CD4-positive, CD25-positive, alpha-beta regulatory T cell (primary cell): ENCODE measurements at regions not wholly inside any gene's neighbourhood (a gene's known extent, or its start where the extent isn't known, plus 50 kb on each side); places are given as distances from the start of the nearest gene placed in this dataset.
A peak's percentile ranks its signal among the peaks of the same experiment; 100 is the strongest.

ENCODE experiments used
- ATAC-seq, 2 donors: fragments of 150-1000 bp; cut with Tn5 transposase; one replicate each; pipeline ENCODE4 v1.10.0; 2021; ENCODE audit warnings: low read depth in 2 of 2, moderate number of reproducible peaks in 2 of 2, moderate library complexity in 1 of 2
- DNase-seq, 3 donors: peaks; one replicate each; pipeline versions ENCODE4 v3.0.0 to v3.0.0-alpha.2; 2012 to 2022; ENCODE audit warnings: mixed read lengths in 1 of 3
- H3K27ac ChIP-seq: one replicate; pipeline ENCODE4 v1.7.0; 2013; ENCODE audit warnings: mild to moderate bottlenecking, low read length; ENCODE audit not compliant: insufficient read depth, poor library complexity, severe bottlenecking
- H3K27me3 ChIP-seq: one replicate; pipeline ENCODE4 v1.7.0; 2013; ENCODE audit warnings: low read length; ENCODE audit not compliant: control insufficient read depth, insufficient read depth
- H3K36me3 ChIP-seq: one replicate; pipeline ENCODE4 v1.7.0; 2013; ENCODE audit warnings: mild to moderate bottlenecking, low read length, moderate library complexity; ENCODE audit not compliant: control insufficient read depth, insufficient read depth
- H3K4me1 ChIP-seq: 2 replicates; pipeline ENCODE4 v1.7.0; 2013; ENCODE audit warnings: mild to moderate bottlenecking, low read length; ENCODE audit not compliant: insufficient read depth, control insufficient read depth, poor library complexity, severe bottlenecking
- H3K4me3 ChIP-seq: one replicate; pipeline ENCODE4 v1.7.0; 2013; ENCODE audit warnings: low read depth, mild to moderate bottlenecking, low read length, moderate library complexity
- H3K9me3 ChIP-seq, 2 experiments: 1 replicate in 1 of 2; 2 replicates in 1 of 2; pipeline ENCODE4 v1.7.0; 2013; ENCODE audit warnings: low read length in 2 of 2, mild to moderate bottlenecking in 1 of 2, moderate library complexity in 1 of 2; ENCODE audit not compliant: control insufficient read depth in 2 of 2
- H3K27ac Mint-ChIP-seq, 3 donors: one replicate each; pipeline ENCODE4 v1.8.0; 2020 to 2022; ENCODE audit warnings: mild to moderate bottlenecking in 3 of 3, mixed read lengths in 3 of 3, moderate library complexity in 2 of 3
- H3K27me3 Mint-ChIP-seq: one replicate; pipeline ENCODE4 v1.8.0; 2022; ENCODE audit warnings: mild to moderate bottlenecking, mixed read lengths
- H3K36me3 Mint-ChIP-seq: one replicate; pipeline ENCODE4 v1.8.0; 2020; ENCODE audit warnings: mixed read lengths
- H3K4me1 Mint-ChIP-seq, 4 donors: one replicate each; pipeline ENCODE4 v1.8.0; 2020 to 2022; ENCODE audit warnings: mixed read lengths in 4 of 4, mild to moderate bottlenecking in 1 of 4
- H3K4me3 Mint-ChIP-seq, 4 donors: one replicate each; pipeline ENCODE4 v1.8.0; 2020 to 2022; ENCODE audit warnings: mild to moderate bottlenecking in 4 of 4, mixed read lengths in 4 of 4, moderate library complexity in 3 of 4
- H3K9me3 Mint-ChIP-seq, 7 donors: one replicate each; pipeline ENCODE4 v1.8.0; 2020 to 2022; ENCODE audit warnings: mixed read lengths in 7 of 7, mild to moderate bottlenecking in 3 of 7, moderate library complexity in 2 of 7

GRCh38 chr6:108739496-108740330 lies 108.5 kb upstream of the ARMC2 start:
- no peak overlapping the region for H3K27ac Mint-ChIP-seq
- ATAC-seq (no peak), DNase-seq (no peak)
- H3K27me3 Mint-ChIP-seq: peaks cover 38% of the 10 kb centered on the region
- H3K9me3 ChIP-seq: no peaks in the 10 kb centered on the region
- H3K4me1 ChIP-seq: no peaks in the 10 kb centered on the region
- H3K36me3 ChIP-seq: no peaks in the 10 kb centered on the region
- peaks cover 0 to 6% (median 2%) of the 10 kb centered on the region in 4 donors for H3K4me1 Mint-ChIP-seq
- H3K27ac ChIP-seq: no peak overlapping the region
- H3K9me3 Mint-ChIP-seq: no peaks in the 10 kb centered on the region
- peaks cover under 1% of the 10 kb centered on the region for H3K27me3 ChIP-seq
- H3K4me3 Mint-ChIP-seq: no peak overlapping the region
- H3K4me3 ChIP-seq: no peak overlapping the region
- H3K36me3 Mint-ChIP-seq: no peaks in the 10 kb centered on the region

DNA sequence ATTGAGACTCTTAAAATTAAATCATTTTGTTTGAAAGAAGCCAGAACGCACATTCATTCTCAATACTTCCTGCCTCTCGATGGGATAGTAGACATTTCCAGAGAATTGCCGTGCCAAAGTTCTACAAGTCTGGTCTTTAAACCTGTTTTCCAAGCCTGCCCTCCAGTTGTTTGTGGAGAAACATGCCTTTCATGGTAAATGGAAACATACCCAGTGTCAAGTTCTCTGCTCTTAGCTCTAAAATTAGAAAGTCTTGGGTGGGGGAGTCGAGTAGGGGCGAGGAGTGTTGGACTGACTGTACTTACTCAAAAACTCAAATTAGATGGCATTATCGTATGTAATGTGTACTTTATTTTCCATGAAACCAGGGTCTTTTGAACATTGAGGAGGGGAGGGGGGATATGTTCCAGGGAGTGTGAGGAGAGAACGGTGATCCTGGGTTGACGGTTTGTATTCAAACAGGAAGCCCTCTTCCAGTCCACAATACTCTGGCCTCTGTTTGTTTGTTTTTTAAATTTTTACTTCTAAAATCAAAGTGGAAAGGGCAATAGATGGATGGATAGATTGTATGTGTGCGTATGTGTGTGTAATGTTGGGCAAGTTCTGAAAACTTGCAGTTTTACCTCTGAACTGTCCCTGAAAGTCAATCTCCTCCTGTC lies 106.8 kb upstream of the ARMC2 start:
- Mint-ChIP-seq H3K4me1 (peaks cover 0 to 6% (median 2%) of the 10 kb centered on the region in 4 donors), H3K27me3 (peaks cover 38% of the 10 kb centered on the region), H3K36me3 (no peaks in the 10 kb centered on the region), H3K9me3 (no peaks in the 10 kb centered on the region), H3K27ac (peak overlapping the region in 1 of 3 donors; percentile 10), H3K4me3 (no peak overlapping the region)
- Histone ChIP-seq H3K36me3 (no peaks in the 10 kb centered on the region), H3K9me3 (no peaks in the 10 kb centered on the region), H3K4me1 (no peaks in the 10 kb centered on the region), H3K27ac (no peak overlapping the region), H3K4me3 (no peak overlapping the region), H3K27me3 (peaks cover 3% of the 10 kb centered on the region)
- ATAC-seq (no peak), DNase-seq (no peak)

DNA sequence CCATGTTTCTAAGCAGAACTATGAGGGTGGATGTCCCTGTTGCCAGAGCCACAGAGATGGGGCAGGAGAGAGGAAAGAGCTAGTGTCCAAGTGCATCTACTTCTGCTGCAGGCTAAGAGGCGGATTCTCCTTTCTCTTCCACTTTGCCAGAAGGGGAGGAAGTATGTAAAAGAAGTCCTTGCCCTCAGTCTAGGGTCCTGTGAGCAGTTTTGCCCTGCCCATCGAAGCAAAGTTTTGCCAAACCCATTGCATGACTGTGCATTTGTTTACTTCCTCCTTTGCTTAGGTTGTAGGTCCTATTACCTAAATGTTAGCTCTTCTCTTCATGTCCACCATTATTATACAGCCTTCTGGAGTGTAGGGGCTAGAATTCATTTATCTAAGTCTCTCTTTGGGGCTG lies 106.2 kb upstream of the ARMC2 start:
- H3K4me1 Mint-ChIP-seq: peaks cover 0 to 6% (median 2%) of the 10 kb centered on the region in 4 donors
- H3K9me3 ChIP-seq: no peaks in the 10 kb centered on the region
- peaks cover 3% of the 10 kb centered on the region for H3K27me3 ChIP-seq
- no peaks in the 10 kb centered on the region for H3K36me3 ChIP-seq
- no peak overlapping the region for H3K27ac Mint-ChIP-seq
- H3K9me3 Mint-ChIP-seq: no peaks in the 10 kb centered on the region
- H3K4me3 Mint-ChIP-seq: no peak overlapping the region
- H3K4me3 ChIP-seq: no peak overlapping the region
- DNase-seq (no peak), ATAC-seq (no peak)
- H3K27me3 Mint-ChIP-seq: peaks cover 40% of the 10 kb centered on the region
- no peaks in the 10 kb centered on the region for H3K4me1 ChIP-seq
- H3K27ac ChIP-seq: no peak overlapping the region
- H3K36me3 Mint-ChIP-seq: no peaks in the 10 kb centered on the region

DNA sequence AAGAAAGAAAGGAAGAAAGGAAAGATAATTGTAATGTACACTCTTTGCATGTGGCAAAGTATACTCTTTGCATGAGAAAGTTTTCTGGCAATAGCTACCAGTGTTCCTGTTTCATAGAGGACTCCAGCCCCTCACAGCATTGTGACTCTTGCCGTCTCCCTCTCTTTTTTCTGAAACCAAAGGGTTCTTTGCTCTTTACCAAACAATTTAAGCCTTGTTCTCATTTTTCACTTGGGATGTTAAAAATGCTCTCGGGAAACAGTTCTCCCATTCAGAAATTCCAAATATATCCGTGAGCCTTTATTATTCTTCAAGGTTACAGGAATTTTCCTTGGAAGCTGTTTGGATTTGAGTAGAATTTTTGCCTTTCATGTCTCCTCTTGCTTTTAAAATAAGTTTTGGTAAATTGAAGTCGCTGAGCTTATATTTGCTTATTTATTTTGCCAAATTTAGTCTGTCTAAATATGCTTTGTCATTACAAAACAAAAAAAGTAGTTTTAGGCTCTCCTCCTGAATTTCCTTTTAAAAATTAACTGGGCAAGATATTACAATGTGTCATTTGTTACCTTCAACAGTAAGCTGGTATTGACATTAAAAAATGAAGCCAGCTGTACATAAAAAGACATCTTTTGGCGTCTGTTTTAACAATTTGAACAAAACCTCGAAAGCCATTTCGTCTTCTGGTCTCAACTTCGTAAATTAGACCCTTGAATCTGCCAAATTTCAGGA lies 103.8 kb upstream of the ARMC2 start:
- H3K9me3 ChIP-seq: no peaks in the 10 kb centered on the region
- peaks cover 8% of the 10 kb centered on the region for H3K27me3 ChIP-seq
- Mint-ChIP-seq H3K27me3 (peaks cover 52% of the 10 kb centered on the region), H3K36me3 (no peaks in the 10 kb centered on the region), H3K27ac (no peak overlapping the region), H3K4me3 (no peak overlapping the region), H3K4me1 (peaks cover 0 to 6% (median 0%) of the 10 kb centered on the region in 4 donors), H3K9me3 (no peaks in the 10 kb centered on the region)
- H3K4me3 ChIP-seq: no peak overlapping the region
- ATAC-seq (no peak), DNase-seq (no peak)
- H3K4me1 ChIP-seq: no peaks in the 10 kb centered on the region
- no peak overlapping the region for H3K27ac ChIP-seq
- no peaks in the 10 kb centered on the region for H3K36me3 ChIP-seq

GRCh38 chr6:108744996-108745395 lies 103.2 kb upstream of the ARMC2 start:
- Histone ChIP-seq H3K4me1 (no peaks in the 10 kb centered on the region), H3K4me3 (no peak overlapping the region), H3K27ac (no peak overlapping the region), H3K36me3 (no peaks in the 10 kb centered on the region), H3K27me3 (peaks cover 8% of the 10 kb centered on the region), H3K9me3 (no peaks in the 10 kb centered on the region)
- H3K27me3 Mint-ChIP-seq: peaks cover 49% of the 10 kb centered on the region
- H3K4me1 Mint-ChIP-seq: peaks cover 0 to 6% (median 0%) of the 10 kb centered on the region in 4 donors
- no peak overlapping the region for H3K27ac Mint-ChIP-seq
- no peaks in the 10 kb centered on the region for H3K36me3 Mint-ChIP-seq
- H3K9me3 Mint-ChIP-seq: no peaks in the 10 kb centered on the region
- ATAC-seq: no peak
- H3K4me3 Mint-ChIP-seq: no peak overlapping the region
- DNase-seq: no peak

GRCh38 chr6:108745664-108746336 lies 102.4 kb upstream of the ARMC2 start:
- H3K36me3 ChIP-seq: no peaks in the 10 kb centered on the region
- H3K9me3 ChIP-seq: no peaks in the 10 kb centered on the region
- H3K27ac ChIP-seq: no peak overlapping the region
- no peak for DNase-seq
- Mint-ChIP-seq H3K27ac (no peak overlapping the region), H3K4me3 (no peak overlapping the region), H3K27me3 (peaks cover 44% of the 10 kb centered on the region), H3K9me3 (no peaks in the 10 kb centered on the region), H3K4me1 (peaks cover 0 to 6% (median 0%) of the 10 kb centered on the region in 4 donors), H3K36me3 (no peaks in the 10 kb centered on the region)
- no peak overlapping the region for H3K4me3 ChIP-seq
- peaks cover 8% of the 10 kb centered on the region for H3K27me3 ChIP-seq
- no peaks in the 10 kb centered on the region for H3K4me1 ChIP-seq
- no peak for ATAC-seq

DNA sequence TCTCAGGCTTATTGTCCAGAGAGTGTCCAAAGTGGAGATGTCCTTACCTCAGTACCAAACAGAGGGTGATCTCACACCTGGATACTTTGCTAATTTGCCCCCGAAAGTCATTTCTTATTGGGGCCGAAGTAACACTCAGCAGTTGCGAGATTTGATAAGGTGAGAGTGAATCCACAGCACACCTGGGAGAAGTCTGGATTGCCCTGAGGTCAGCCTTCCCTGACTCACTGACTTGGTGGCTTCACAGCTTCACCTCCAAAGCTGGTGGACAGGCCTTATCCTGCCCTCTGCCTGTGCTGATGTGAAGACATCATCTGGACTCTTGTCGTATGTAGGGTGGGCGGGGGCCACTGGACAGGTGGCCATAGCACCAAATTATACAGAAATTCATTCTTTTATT lies 101.9 kb upstream of the ARMC2 start:
- Histone ChIP-seq H3K9me3 (no peaks in the 10 kb centered on the region), H3K27me3 (peaks cover 8% of the 10 kb centered on the region), H3K4me3 (no peak overlapping the region), H3K36me3 (no peaks in the 10 kb centered on the region), H3K4me1 (no peaks in the 10 kb centered on the region), H3K27ac (no peak overlapping the region)
- DNase-seq (no peak), ATAC-seq (no peak)
- Mint-ChIP-seq H3K27ac (no peak overlapping the region), H3K4me3 (no peak overlapping the region), H3K4me1 (peaks cover 0 to 6% (median 0%) of the 10 kb centered on the region in 4 donors), H3K9me3 (no peaks in the 10 kb centered on the region), H3K36me3 (no peaks in the 10 kb centered on the region), H3K27me3 (peaks cover 39% of the 10 kb centered on the region)
